Body of pancreas (tissue), 4 donors: ENCODE measurements at regions not wholly inside any gene's neighbourhood (a gene's known extent, or its start where the extent isn't known, plus 50 kb on each side); places are given as distances from the start of the nearest gene placed in this dataset.

Experiments
- ATAC-seq: fragments of 150-250 bp; one replicate; pipeline ENCODE4 v1.9.1; 2016
- DNase-seq, 4 donors: peaks; one replicate each; pipeline ENCODE4 v3.0.0-alpha.2; 2019
- H3K27ac ChIP-seq, 4 donors: fragments of 200-600 bp; sonication (generic); 1 replicate in 3 of 4; 2 replicates in 1 of 4; pipeline versions ENCODE4 v1.5.1 to v1.6.1; 2016 to 2019; ENCODE audit warnings: mild to moderate bottlenecking in 1 of 4, mixed read lengths in 1 of 4, moderate library complexity in 1 of 4
- H3K27me3 ChIP-seq, 2 donors: fragments of 200-600 bp; sonication (generic); one replicate each; pipeline ENCODE4 v1.6.0; 2016; ENCODE audit warnings: mild to moderate bottlenecking in 1 of 2
- H3K36me3 ChIP-seq, 2 donors: fragments of 200-600 bp; sonication (generic); replicated peaks in 1 of 2; 2 replicates each; pipeline ENCODE4 v1.5.1; 2016; ENCODE audit warnings: low read depth in 2 of 2; ENCODE audit not compliant: insufficient read depth in 1 of 2
- H3K4me1 ChIP-seq: fragments of 200-600 bp; sonication (generic); one replicate; pipeline ENCODE4 v1.6.0; 2016
- H3K4me3 ChIP-seq, 2 donors: fragments of 200-600 bp; sonication (generic); 1 replicate in 1 of 2; 2 replicates in 1 of 2; pipeline ENCODE4 v1.5.1; 2016 to 2019
- H3K9me3 ChIP-seq, 3 donors: fragments of 200-600 bp; sonication (generic); 1 replicate in 2 of 3; 2 replicates in 1 of 3; pipeline ENCODE4 v1.5.1; 2016
- POLR2A ChIP-seq, 3 donors: fragments of 450-650 bp; IDR thresholded peaks; one replicate each; pipeline ENCODE4 v1.6.1; 2016; ENCODE audit warnings: antibody characterized with exemption in 3 of 3, mild to moderate bottlenecking in 2 of 3
- WGBS, 2 donors: methylation state at CpG; one replicate each; pipeline ENCODE4 v1.1.5; 2017; 5-methylcytosine and 5-hydroxymethylcytosine counted together
- intact Hi-C: fragments of 100-400 bp; cut with DNase I; formaldehyde crosslinking; loops from one replicate; pipeline ENCODE4 v1.15.1; 2023
- TF ChIP-seq, protein P1 (sequence below), 7 experiments: fragments of 450-650 bp in 4 of 7; fragments of 200-600 bp in 3 of 7; sonication (generic) in 3 of 7; IDR thresholded peaks; one replicate each; pipeline ENCODE4 v1.5.1; 2016 to 2019; ENCODE audit warnings: antibody characterized with exemption in 7 of 7

GRCh38 chr6:82705579-82705978, 342.0 kb downstream of the TPBG start:
- no peak overlapping the region for H3K27ac ChIP-seq
- H3K4me3 ChIP-seq = no peak overlapping the region
- ATAC-seq (no peak), DNase-seq (no peak)
- 69 to 72% methylated on average over 3 of the region's 3 CpGs for WGBS, 2 donors
- intact Hi-C loops = no loop called here
- H3K27me3 ChIP-seq = no peaks in the 10 kb centered on the region
- no peaks in the 10 kb centered on the region for H3K4me1 ChIP-seq
- no peaks in the 10 kb centered on the region for H3K36me3 ChIP-seq
- TF ChIP-seq, protein P1, sequence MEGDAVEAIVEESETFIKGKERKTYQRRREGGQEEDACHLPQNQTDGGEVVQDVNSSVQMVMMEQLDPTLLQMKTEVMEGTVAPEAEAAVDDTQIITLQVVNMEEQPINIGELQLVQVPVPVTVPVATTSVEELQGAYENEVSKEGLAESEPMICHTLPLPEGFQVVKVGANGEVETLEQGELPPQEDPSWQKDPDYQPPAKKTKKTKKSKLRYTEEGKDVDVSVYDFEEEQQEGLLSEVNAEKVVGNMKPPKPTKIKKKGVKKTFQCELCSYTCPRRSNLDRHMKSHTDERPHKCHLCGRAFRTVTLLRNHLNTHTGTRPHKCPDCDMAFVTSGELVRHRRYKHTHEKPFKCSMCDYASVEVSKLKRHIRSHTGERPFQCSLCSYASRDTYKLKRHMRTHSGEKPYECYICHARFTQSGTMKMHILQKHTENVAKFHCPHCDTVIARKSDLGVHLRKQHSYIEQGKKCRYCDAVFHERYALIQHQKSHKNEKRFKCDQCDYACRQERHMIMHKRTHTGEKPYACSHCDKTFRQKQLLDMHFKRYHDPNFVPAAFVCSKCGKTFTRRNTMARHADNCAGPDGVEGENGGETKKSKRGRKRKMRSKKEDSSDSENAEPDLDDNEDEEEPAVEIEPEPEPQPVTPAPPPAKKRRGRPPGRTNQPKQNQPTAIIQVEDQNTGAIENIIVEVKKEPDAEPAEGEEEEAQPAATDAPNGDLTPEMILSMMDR (IDR thresholded peaks at IDR 0.05) = no peak
- no peak for TF ChIP-seq POLR2A (IDR thresholded peaks at IDR 0.05)
- peaks cover 0 to 4% (median 0%) of the 10 kb centered on the region in 3 donors for H3K9me3 ChIP-seq

DNA sequence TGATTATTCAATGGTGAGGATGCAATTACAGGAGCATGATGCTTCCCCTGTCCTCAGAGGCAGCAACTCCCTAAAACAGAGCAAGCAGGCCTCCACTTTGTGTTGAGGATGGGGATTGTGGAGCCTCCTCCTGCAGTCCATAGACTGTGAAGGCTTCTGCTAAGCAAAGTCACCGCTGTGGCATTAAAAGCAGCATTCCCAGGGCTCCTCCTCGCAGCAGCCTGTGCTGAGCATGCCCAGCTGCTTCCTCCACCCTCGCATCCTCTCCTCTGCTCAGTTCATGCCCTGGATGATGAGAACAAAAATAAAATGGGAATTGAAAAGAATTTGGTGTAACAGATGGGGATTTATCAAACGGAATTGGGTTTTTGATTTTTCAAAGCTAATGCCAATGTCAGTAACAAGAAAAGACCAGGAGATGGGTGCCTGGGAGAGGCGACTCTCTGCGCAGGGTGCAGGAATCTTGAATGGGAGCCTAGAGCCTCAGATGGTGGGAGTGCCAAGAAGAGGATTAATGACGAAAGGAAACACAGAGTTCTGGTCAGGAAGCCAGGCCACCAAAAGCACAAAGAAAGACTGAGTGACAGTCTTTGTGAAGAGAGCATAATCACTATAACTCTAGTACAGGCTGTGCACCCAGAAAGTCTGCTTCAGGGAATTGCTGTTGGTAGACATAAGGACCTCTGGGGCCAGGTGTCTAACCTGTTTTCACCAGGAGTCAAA, 347.6 kb downstream of the TPBG start:
- Histone ChIP-seq H3K27ac (no peak overlapping the region), H3K9me3 (peaks cover 0 to 10% (median 0%) of the 10 kb centered on the region in 3 donors), H3K36me3 (no peaks in the 10 kb centered on the region), H3K4me3 (no peak overlapping the region), H3K4me1 (no peaks in the 10 kb centered on the region), H3K27me3 (no peaks in the 10 kb centered on the region)
- intact Hi-C loops = no loop called here
- WGBS, 2 donors = 62 to 63% methylated on average over 7 of the region's 7 CpGs
- TF ChIP-seq, protein P1 (IDR thresholded peaks at IDR 0.05) = no peak
- no peak for TF ChIP-seq POLR2A (IDR thresholded peaks at IDR 0.05)
- DNase-seq (no peak), ATAC-seq (no peak)

DNA sequence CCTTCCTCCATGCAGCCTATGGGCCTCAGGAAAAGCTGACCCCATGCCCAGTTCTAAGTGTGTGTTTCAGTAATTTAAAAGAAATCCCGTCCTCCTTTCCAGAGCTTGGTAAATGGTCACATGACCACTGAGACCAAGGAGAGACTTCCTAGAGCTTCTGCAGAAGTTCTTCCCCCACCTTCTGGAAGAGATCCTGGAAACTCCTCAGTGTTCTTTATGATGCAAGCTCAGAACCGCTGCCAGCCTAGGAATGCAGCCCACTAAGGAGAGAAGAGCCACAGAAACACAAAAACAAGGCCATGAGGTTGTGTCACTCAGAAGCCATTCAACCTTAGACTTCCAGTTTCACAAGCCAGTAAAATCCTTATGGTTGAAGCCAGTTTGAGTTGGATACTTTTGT, 348.4 kb downstream of the TPBG start:
- H3K27ac ChIP-seq = no peak overlapping the region
- intact Hi-C loops = no loop called here
- WGBS, 2 donors = 31 to 48% methylated on average over 2 of the region's 2 CpGs
- ATAC-seq (peak; percentile 30), DNase-seq (peak in 1 of 4 donors; percentile 8)
- no peak overlapping the region for H3K4me3 ChIP-seq
- no peaks in the 10 kb centered on the region for H3K36me3 ChIP-seq
- peaks cover 0 to 10% (median 0%) of the 10 kb centered on the region in 3 donors for H3K9me3 ChIP-seq
- TF ChIP-seq, protein P1 (IDR thresholded peaks at IDR 0.05) = no peak
- TF ChIP-seq POLR2A (IDR thresholded peaks at IDR 0.05) = no peak
- H3K27me3 ChIP-seq = no peaks in the 10 kb centered on the region
- H3K4me1 ChIP-seq = no peaks in the 10 kb centered on the region

DNA sequence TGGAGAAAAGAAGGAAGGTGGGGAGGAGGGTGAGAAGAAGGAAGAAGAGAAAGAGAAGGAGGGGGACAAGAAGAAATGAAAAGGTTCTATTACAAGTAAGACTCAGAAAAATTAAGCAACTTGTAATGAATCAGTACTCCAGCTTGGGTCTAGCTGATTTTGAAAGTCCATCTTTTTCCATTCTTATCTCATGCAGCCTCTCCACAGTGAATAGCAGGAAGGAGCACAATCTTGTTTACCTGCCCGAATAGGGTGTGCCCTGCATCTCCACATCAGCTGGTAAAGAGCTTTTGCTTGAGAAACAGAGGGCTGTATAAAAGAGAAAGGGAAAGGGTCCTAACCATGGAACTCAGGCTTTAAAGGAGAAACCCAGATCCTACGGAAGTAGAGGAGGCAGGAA, 348.8 kb downstream of the TPBG start:
- Histone ChIP-seq H3K36me3 (no peaks in the 10 kb centered on the region), H3K4me1 (no peaks in the 10 kb centered on the region), H3K27ac (no peak overlapping the region), H3K4me3 (no peak overlapping the region), H3K9me3 (peaks cover 0 to 10% (median 0%) of the 10 kb centered on the region in 3 donors), H3K27me3 (no peaks in the 10 kb centered on the region)
- ATAC-seq (no peak), DNase-seq (no peak)
- TF ChIP-seq, protein P1 (IDR thresholded peaks at IDR 0.05) = no peak
- no peak for TF ChIP-seq POLR2A (IDR thresholded peaks at IDR 0.05)
- 45 to 57% methylated on average over 2 of the region's 2 CpGs for WGBS, 2 donors
- intact Hi-C loops = no loop called here

GRCh38 chr6:82712826-82713225, 349.2 kb downstream of the TPBG start:
- Histone ChIP-seq H3K4me3 (no peak overlapping the region), H3K27me3 (no peaks in the 10 kb centered on the region), H3K4me1 (no peaks in the 10 kb centered on the region), H3K36me3 (no peaks in the 10 kb centered on the region), H3K9me3 (peaks cover 0 to 10% (median 0%) of the 10 kb centered on the region in 3 donors), H3K27ac (no peak overlapping the region)
- intact Hi-C loops = no loop called here
- TF ChIP-seq POLR2A (IDR thresholded peaks at IDR 0.05) = no peak
- TF ChIP-seq, protein P1 (IDR thresholded peaks at IDR 0.05) = peak in 5 of 7 experiments; percentile 14 to 42 (median 32)
- DNase-seq (no peak), ATAC-seq (no peak)
- WGBS, 2 donors = 3 to 15% methylated on average over 1 of the region's 1 CpG
